CD4-positive, alpha-beta T cell treated with Interferon gamma for 1 hour (primary cell): ENCODE measurements at regions not wholly inside any gene's neighbourhood (a gene's known extent, or its start where the extent isn't known, plus 50 kb on each side); places are given as distances from the start of the nearest gene placed in this dataset.
"Not testable (repeated sequence)": the region's sequence is repeated elsewhere in the genome, so short reads cannot be mapped to it uniquely, and the experiment has no call there.

Experiments used
- DNase-seq: peaks from one replicate; pipeline ENCODE4 v3.0.0-alpha.2; 2020

GRCh38 chr11:42337786-42338455 lies 878.5 kb upstream of the LRRC4C start:
- no peak for DNase-seq

GRCh38 chr11:42344204-42344792 lies 884.8 kb upstream of the LRRC4C start:
- DNase-seq: no peak

DNA sequence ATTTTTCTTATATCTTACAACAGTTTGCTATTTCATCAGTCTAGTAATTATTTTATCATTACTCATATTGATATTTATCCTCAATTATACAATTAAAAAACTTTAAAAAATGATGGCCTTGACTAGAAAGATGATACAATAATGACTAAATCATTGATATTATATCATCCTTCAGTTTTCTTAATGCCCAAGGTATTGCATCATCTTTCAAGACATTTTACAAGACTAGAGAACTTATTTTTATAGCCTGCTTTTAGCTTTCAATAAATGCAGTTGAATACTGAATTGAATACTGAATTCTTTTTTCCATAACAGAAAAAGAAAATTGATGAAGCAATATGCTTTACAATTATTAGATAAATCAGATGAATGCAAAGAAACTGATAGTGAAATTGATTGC lies 886.5 kb upstream of the LRRC4C start:
- no peak for DNase-seq

DNA sequence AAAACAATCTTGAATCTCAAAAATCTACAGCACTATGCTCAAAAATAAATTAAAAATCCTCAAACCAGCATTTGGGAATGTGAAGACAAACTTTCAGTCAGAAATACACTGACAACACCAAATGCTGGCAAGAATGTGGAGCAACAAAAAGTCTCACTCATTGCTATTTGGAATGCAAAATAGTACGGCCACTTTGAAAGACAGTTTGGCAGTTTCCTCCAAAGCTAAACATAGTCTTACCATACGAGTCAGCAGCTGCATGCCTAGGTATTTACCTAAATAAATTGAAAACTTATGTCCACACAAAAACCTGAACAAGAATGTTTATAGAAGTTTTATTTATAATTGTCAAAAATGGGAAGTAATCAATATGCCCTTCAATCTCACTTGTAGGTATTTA lies 904.2 kb upstream of the LRRC4C start:
- no peak for DNase-seq

GRCh38 chr11:42390116-42390515 lies 921.7 kb upstream of the API5 start:
- DNase-seq: no peak

DNA sequence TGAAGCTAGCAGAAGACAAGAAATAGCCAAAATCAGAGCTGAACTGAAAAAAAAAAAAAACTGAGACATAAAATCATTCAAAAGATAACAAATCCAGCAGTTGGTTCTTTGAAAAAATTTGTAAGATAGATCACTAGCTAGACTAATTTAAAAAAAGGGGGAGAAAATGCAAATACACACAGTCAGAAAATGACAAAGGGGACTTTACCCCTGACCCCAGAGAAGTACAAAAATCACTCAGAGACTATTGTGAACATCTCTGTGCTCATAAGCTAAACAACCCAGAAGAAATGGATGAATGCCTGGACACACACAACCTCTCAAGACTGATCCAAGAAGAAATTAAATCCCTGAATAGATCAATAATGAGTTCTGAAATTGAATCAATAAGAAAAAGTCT lies 914.3 kb upstream of the API5 start:
- DNase-seq: no peak

DNA sequence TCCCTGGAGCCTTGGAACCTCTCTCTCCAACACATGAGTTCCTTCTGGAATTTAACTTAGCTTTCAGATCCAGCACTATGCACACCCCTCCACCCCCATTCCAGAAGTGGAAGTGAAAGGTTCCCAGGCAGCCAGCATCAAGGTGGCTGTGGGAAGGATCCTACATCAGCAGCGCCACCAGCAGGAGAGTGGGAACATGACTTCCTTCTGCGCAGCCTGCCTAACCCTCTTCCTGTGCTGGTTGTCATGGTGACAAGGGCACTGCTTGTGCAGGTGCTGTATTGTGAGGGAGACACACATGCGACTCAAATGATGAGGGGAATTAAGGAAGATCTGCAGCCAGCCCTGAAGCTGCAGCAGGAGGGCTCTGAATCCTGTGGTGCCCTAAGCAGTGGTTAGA lies 904.5 kb upstream of the API5 start:
- no peak for DNase-seq

GRCh38 chr11:42410251-42410955 lies 901.4 kb upstream of the API5 start:
- DNase-seq: no peak

DNA sequence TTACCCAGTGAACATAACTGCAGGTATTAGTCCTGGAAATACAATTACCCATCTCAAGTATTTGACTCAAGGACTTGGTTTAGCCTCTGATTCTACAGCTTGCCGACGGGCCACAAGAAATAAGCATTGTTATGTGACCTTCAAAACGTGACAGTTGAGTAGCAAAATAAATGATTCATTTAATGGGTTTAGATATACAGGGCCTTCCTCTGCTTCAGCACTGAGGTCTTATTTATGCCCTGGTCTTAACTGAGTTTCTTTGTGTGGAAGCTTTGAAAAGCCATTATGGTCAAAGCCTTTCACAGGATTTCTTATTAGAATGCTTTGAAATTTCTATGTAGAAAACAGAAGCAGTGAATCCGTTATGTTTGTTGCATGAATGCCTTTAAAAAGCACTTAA lies 899.2 kb upstream of the API5 start:
- no peak for DNase-seq

DNA sequence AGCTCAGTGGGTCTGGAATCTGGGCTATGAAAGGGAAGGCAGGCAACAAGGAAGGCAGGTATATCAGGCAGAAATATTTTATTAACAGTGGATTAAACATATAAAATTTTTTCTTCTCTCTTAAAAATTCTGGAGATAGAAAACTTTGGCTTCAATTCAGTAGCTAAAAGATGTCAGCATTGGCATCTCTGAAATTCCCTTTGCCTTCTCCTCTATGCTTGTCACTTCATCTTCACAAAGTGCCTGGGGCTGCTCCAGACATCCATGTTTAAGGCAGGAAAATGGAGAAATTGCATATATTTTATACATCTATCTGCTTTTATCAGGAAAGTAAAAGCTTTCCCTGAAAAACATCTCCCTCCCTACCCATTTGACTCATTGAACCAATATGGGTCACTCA lies 894.1 kb upstream of the API5 start:
- DNase-seq: no peak

DNA sequence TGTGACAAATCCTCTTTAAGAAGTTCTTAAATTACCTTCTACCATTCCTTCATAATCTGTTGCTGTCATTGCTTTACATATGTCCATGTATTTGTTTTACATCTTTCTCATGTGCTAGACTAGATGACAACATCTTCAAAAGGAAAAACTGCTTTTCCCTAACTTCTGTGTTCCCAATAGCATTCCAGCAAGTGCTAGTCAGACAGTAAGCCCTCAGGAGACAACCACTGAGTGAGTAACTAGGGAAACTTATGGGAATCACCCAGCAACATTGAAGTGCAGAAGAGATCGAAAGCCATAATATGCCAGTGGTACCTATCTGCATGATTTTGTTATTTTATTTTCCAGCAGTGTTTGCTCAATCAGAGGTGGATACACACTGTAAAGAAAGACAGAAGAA lies 889.7 kb upstream of the API5 start:
- DNase-seq: no peak

DNA sequence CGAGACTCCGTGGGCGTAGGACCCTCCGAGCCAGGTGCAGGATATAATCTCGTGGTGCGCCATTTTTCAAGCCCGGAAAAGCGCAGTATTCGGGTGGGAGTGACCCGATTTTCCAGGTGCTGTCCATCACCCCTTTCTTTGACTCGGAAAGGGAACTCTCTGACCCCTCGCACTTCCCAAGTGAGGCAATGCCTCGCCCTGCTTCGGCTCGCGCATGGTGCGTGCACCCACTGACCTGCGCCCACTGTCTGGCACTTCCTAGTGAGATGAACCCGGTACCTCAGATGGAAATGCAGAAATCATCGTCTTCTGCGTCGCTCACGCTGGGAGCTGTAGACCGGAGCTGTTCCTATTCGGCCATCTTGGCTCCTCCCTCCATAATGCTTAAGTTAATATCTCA lies 876.9 kb upstream of the API5 start:
- DNase-seq: not testable (repeated sequence)

- DNase-seq: no peak
Measured at GRCh38 chr11:42444406-42444805, 867.4 kb upstream of the API5 start.

GRCh38 chr11:42462558-42463310 lies 849.1 kb upstream of the API5 start:
- DNase-seq: no peak

- no peak for DNase-seq
Measured at GRCh38 chr11:42465623-42466022, 846.2 kb upstream of the API5 start.

DNA sequence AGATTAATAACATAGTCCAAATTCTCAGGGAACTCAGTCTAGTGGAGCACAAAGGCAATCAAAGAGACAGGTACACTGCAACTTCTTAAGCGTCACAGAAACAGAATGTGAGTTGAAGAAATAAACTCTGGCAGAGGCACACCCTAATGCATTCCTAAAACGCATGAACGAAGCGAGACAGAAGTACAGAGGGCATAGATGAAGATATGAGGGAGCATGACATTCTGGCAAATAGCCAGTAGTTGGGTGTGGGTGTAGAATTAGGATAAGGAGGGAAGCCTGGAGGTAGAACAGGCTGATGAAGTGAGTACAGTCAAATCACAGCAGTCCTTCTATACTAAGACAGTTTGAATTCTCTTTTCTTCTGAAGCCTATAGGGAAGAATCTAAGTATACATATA lies 838.7 kb upstream of the API5 start:
- DNase-seq: no peak

- DNase-seq: no peak
Measured at GRCh38 chr11:42482822-42483221, 829.0 kb upstream of the API5 start.

DNA sequence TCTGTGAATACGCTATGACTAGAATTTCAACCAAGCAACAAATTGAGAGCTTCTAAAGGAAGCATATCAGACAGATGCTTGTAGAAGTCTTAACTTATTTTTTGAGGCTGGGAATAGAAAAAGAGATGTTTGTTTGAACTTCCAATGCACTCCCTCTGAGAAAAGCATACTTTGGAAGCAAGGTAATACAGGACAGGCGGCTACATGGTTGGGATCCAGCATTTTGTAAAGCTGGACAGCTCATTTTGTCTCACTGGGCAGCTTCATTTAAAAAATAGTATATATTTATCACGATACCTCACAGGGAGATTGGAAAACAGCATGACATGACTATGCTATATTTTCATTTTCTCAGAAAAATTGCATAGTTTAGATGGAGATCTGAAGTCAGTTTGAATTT lies 821.3 kb upstream of the API5 start:
- DNase-seq: no peak

DNA sequence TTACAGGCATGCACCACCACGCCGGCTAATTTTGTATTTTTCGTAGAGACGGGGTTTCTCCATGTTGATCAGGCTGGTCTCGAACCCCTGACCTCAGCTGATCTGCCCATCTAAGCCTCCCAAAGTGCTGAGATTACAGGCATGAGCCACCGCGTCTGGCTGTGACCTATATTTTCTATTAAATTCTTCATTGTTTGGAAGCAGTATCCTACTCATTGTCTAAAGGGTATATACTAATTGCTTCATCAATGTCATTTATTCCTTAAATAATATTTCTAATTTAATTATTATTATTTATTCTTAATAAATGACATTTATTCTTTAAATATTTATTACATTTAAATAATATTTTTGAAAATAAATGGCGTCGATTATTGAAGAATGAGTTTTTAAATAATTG lies 817.3 kb upstream of the API5 start:
- no peak for DNase-seq

- no peak for DNase-seq
Measured at GRCh38 chr11:42498971-42499370, 812.8 kb upstream of the API5 start.

DNA sequence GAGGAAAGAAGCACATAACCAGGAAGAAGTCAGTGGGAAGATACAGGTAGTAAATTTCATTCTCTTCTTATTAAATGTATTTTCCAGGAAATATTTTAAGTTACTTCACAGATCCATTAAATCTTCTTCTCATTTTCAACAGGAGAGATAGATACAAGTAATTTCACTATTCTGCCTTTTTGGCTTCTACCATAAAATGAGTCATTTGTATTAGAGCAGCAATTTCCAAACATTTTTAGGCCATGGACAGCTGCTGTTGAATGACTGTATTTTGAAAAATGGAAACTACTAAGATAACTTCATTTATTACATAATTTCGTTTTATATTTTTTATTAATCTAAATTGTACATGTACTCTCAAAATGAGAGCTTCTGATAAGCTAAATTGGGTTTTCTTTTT lies 809.6 kb upstream of the API5 start:
- DNase-seq: no peak

GRCh38 chr11:42521994-42522393 lies 789.8 kb upstream of the API5 start:
- DNase-seq: no peak

DNA sequence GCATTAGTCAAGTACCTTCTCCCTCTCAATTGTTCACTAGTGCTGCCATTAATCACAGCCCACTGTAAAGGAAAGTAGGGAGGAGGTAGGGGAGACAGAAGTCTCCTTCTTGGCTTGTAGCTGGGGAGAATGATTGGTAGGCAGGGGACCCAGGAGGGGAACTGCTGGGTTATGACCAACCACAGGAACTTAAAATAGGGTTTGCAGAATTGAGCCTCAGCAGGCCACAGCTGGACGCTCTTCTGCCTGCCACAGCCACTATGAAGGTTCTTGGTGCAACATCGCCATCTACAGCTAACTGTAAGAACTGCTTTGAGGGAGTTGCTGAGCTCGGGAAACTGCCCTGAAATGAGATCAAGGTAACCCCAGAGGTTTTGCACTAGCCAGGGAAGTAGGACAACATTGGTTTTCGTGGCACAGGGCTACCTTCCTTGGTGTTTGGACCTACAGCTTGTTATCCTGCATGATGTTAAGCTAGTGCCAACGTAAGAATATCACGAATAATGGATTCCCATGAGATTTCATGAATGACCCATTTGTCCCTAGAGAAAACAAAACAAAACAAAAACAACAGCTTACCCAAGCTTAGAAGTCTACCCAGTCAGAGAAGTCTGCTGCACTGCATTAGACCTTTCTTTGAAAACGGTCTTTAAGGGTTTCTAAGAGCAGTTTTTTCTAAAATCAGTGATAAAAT lies 787.1 kb upstream of the API5 start:
- peak; percentile 2 for DNase-seq
